Osteocyte (in vitro differentiated cells): ENCODE measurements at regions not wholly inside any gene's neighbourhood (a gene's known extent, or its start where the extent isn't known, plus 50 kb on each side); places are given as distances from the start of the nearest gene placed in this dataset.

Experiments used
- DNase-seq: peaks from one replicate; pipeline ENCODE4 v3.0.0; 2021; ENCODE audit warnings: mixed read lengths; ENCODE audit not compliant: unreplicated experiment; ENCODE audit errors: extremely low spot score
- H3K27ac Mint-ChIP-seq: one replicate; pipeline ENCODE4 v1.8.0; 2021; ENCODE audit warnings: mild to moderate bottlenecking, mixed read lengths; ENCODE audit not compliant: unreplicated experiment
- H3K27me3 Mint-ChIP-seq: one replicate; pipeline ENCODE4 v1.8.0; 2021; ENCODE audit warnings: mixed read lengths; ENCODE audit not compliant: unreplicated experiment
- H3K36me3 Mint-ChIP-seq: one replicate; pipeline ENCODE4 v1.8.0; 2021; ENCODE audit warnings: mixed read lengths; ENCODE audit not compliant: unreplicated experiment
- H3K4me1 Mint-ChIP-seq: one replicate; pipeline ENCODE4 v1.8.0; 2021; ENCODE audit warnings: mixed read lengths; ENCODE audit not compliant: unreplicated experiment
- H3K4me3 Mint-ChIP-seq: one replicate; pipeline ENCODE4 v1.8.0; 2021; ENCODE audit warnings: mild to moderate bottlenecking, moderate library complexity, mixed read lengths; ENCODE audit not compliant: unreplicated experiment
- H3K9me3 Mint-ChIP-seq: one replicate; pipeline ENCODE4 v1.8.0; 2021; ENCODE audit warnings: mixed read lengths; ENCODE audit not compliant: unreplicated experiment
- CTCF ChIP-seq: fragments of 200-600 bp; sonication (generic); IDR thresholded peaks from 2 replicates; pipeline ENCODE4 v1.5.0; 2021; ENCODE audit warnings: antibody characterized with exemption, mild to moderate bottlenecking, moderate library complexity

- no peak for TF ChIP-seq CTCF
- Mint-ChIP-seq H3K27me3 (peaks cover 10% of the 10 kb centered on the region), H3K4me1 (no peaks in the 10 kb centered on the region), H3K27ac (no peak overlapping the region), H3K36me3 (no peaks in the 10 kb centered on the region), H3K4me3 (no peak overlapping the region), H3K9me3 (no peaks in the 10 kb centered on the region)
- DNase-seq = peak; percentile 19
Observed at GRCh38 chr20:40769677-40770285, 80.7 kb upstream of the MAFB start.

- no peaks in the 10 kb centered on the region for H3K9me3 Mint-ChIP-seq
- TF ChIP-seq CTCF = no peak
- no peaks in the 10 kb centered on the region for H3K4me1 Mint-ChIP-seq
- H3K4me3 Mint-ChIP-seq = no peak overlapping the region
- H3K27ac Mint-ChIP-seq = no peak overlapping the region
- no peaks in the 10 kb centered on the region for H3K36me3 Mint-ChIP-seq
- DNase-seq = peak; percentile 81
- peaks cover 10% of the 10 kb centered on the region for H3K27me3 Mint-ChIP-seq
Observed at GRCh38 chr20:40770564-40771307, 81.7 kb upstream of the MAFB start.

- no peak for DNase-seq
- Mint-ChIP-seq H3K9me3 (no peaks in the 10 kb centered on the region), H3K36me3 (no peaks in the 10 kb centered on the region), H3K27me3 (peaks cover 10% of the 10 kb centered on the region), H3K4me3 (no peak overlapping the region), H3K4me1 (no peaks in the 10 kb centered on the region), H3K27ac (no peak overlapping the region)
- no peak for TF ChIP-seq CTCF
Observed at GRCh38 chr20:40771308-40771610, 82.2 kb upstream of the MAFB start.

- no peak overlapping the region for H3K27ac Mint-ChIP-seq
- peaks cover 10% of the 10 kb centered on the region for H3K27me3 Mint-ChIP-seq
- no peaks in the 10 kb centered on the region for H3K9me3 Mint-ChIP-seq
- no peaks in the 10 kb centered on the region for H3K4me1 Mint-ChIP-seq
- TF ChIP-seq CTCF = no peak
- H3K36me3 Mint-ChIP-seq = no peaks in the 10 kb centered on the region
- H3K4me3 Mint-ChIP-seq = no peak overlapping the region
- DNase-seq = peak; percentile 74
Observed at GRCh38 chr20:40771848-40772511, 82.9 kb upstream of the MAFB start.

GRCh38 chr20:40773376-40773775, 84.3 kb upstream of the MAFB start:
- peak; percentile 64 for DNase-seq
- Mint-ChIP-seq H3K27ac (no peak overlapping the region), H3K27me3 (peaks cover 10% of the 10 kb centered on the region), H3K4me3 (no peak overlapping the region), H3K9me3 (no peaks in the 10 kb centered on the region), H3K4me1 (no peaks in the 10 kb centered on the region), H3K36me3 (no peaks in the 10 kb centered on the region)
- TF ChIP-seq CTCF = no peak
